ENCODE measurements at regions not wholly inside any gene's neighbourhood (a gene's known extent, or its start where the extent isn't known, plus 50 kb on each side); places are given as distances from the start of the nearest gene placed in this dataset.

DNA sequence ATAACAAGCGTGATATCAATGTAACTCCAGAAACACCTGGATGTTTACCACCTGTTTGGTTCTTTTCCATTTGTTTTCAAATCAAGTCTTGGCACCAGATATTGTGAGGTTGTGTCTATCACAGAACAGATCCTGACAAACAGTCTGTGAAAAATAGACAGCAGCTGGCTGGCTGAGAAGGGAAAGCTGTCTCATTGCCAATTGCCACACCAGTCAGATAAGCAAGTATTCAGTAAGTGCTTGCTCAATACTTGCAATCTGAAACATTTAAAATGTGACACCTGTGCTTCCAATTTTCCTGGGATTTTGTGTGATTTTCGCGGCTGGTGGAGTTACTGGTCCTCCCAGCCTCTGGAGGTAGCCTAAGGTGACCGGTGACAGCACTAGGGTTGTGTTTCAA, 147.9 kb upstream of the MYO3A start:
- H3K27me3 ChIP-seq = peaks cover 0 to 5% (median 0%) of the 10 kb centered on the region in 9 donors
- ATAC-seq = no peak
- no peaks in the 10 kb centered on the region for H3K36me3 ChIP-seq
- no peak for DNase-seq
- no peaks in the 10 kb centered on the region for H3K9me3 ChIP-seq
- no peak for TF ChIP-seq POLR2A (IDR thresholded peaks at IDR 0.05)
- TF ChIP-seq CTCF (IDR thresholded peaks at IDR 0.05) = no peak
- H3K4me3 ChIP-seq = no peak overlapping the region
- no peak overlapping the region for H3K27ac ChIP-seq
- no peaks in the 10 kb centered on the region for H3K4me1 ChIP-seq
- 67 to 79% (median 73%) methylated on average over 4 of the region's 4 CpGs for WGBS, 4 donors
- intact Hi-C loops (cut with DNase I) = no loop called here

DNA sequence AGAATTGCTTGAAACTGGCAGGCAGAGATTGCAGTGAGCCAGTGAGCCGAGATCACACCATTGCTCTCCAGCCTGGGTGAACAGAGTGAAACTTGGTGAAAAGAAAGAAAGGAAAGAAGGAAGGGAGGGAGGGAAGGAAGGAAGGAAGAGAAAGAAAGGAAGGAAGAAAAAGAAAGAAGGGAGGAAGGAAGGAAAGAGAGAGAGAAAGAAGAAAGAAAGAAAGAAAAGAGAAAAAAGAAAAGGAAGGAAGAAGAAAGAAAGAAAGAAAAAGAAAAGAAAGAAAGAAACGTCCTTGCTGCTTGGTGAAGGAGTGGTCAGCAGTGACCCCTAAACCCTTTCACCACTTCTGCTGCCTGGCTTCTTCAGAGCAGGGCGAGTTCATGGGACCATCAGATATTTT, 147.1 kb upstream of the MYO3A start:
- Histone ChIP-seq H3K4me1 (no peaks in the 10 kb centered on the region), H3K36me3 (no peaks in the 10 kb centered on the region), H3K4me3 (no peak overlapping the region), H3K9me3 (no peaks in the 10 kb centered on the region), H3K27me3 (peaks cover 0 to 5% (median 0%) of the 10 kb centered on the region in 9 donors), H3K27ac (no peak overlapping the region)
- no peak for DNase-seq
- ATAC-seq = no peak
- intact Hi-C loops (cut with DNase I) = no loop called here
- 50 to 66% (median 59%) methylated on average over 3 of the region's 3 CpGs for WGBS, 4 donors
- TF ChIP-seq CTCF (IDR thresholded peaks at IDR 0.05) (no peak), POLR2A (IDR thresholded peaks at IDR 0.05) (no peak)

DNA sequence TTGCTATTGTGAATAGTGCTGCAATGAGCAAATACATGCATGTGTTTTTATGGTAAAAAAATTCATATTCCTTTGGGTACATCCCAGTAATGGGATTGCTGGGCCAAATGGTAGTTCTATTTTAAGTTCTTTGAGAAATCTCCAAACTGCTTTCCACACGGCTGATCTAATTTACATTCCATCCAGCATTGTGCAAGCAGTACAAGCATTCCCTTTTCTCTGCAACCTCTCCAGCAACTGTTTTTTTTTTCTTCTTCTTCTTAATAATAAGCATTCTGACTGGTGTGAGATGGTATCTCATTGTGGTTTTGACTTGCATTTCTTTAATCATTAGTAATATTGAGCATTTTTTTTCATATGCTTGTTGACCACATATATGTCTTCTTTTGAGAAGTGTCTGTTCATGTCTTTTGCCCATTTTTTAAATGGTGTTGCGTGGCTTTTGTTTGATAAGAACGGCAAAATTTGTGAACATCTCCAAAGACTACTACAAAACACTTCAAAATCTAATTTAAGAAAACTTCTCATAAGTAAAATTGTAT, 136.1 kb upstream of the MYO3A start:
- H3K4me3 ChIP-seq = no peak overlapping the region
- peaks cover 0 to 10% (median 0%) of the 10 kb centered on the region in 12 donors for H3K9me3 ChIP-seq
- no peaks in the 10 kb centered on the region for H3K36me3 ChIP-seq
- no peaks in the 10 kb centered on the region for H3K27me3 ChIP-seq
- H3K27ac ChIP-seq = no peak overlapping the region
- WGBS, 4 donors = 73 to 83% (median 75%) methylated on average over 3 of the region's 3 CpGs
- ATAC-seq = no peak
- no peak for DNase-seq
- TF ChIP-seq CTCF (IDR thresholded peaks at IDR 0.05) (no peak), POLR2A (IDR thresholded peaks at IDR 0.05) (no peak)
- H3K4me1 ChIP-seq = no peaks in the 10 kb centered on the region
- intact Hi-C loops (cut with DNase I) = no loop called here

DNA sequence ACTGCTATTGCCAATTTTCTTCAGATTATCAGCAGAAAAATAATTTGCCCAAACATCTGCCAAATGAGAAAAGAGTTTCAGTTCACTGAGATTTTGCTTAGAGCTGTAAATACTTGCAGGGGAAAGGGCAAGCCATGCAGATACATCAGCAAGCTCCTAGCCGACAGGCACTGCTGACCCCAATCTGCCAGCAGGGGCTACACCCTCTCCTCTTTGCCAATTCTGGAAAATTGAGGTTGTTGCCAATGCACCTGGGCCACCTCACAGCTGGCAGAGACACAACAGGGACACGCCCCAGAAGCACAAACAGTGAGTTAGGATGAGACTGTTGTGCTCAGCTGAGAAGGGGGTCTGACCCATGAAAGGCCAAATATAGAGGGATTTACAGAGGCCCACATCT, 129.5 kb upstream of the MYO3A start:
- Histone ChIP-seq H3K27me3 (no peaks in the 10 kb centered on the region), H3K9me3 (no peaks in the 10 kb centered on the region), H3K4me3 (no peak overlapping the region), H3K36me3 (no peaks in the 10 kb centered on the region), H3K4me1 (no peaks in the 10 kb centered on the region), H3K27ac (no peak overlapping the region)
- 53 to 66% (median 57%) methylated on average over 2 of the region's 2 CpGs for WGBS, 4 donors
- intact Hi-C loops (cut with DNase I) = no loop called here
- no peak for TF ChIP-seq CTCF (IDR thresholded peaks at IDR 0.05)
- TF ChIP-seq POLR2A (IDR thresholded peaks at IDR 0.05) = no peak
- no peak for DNase-seq
- ATAC-seq = no peak
